Mononuclear cell (primary cell): ENCODE measurements at regions not wholly inside any gene's neighbourhood (a gene's known extent, or its start where the extent isn't known, plus 50 kb on each side); places are given as distances from the start of the nearest gene placed in this dataset.
A peak's percentile ranks its signal among the peaks of the same experiment; 100 is the strongest.
"Not testable (repeated sequence)": the region's sequence is repeated elsewhere in the genome, so short reads cannot be mapped to it uniquely, and the experiment has no call there.

Experiments
- H3K27me3 ChIP-seq: 2 replicates; pipeline ENCODE4 v1.6.0; 2011; ENCODE audit warnings: low read length, control low read depth; ENCODE audit not compliant: insufficient read depth
- H3K4me1 ChIP-seq: 2 replicates; pipeline ENCODE4 v1.5.1; 2011; ENCODE audit warnings: mild to moderate bottlenecking, low read length, control low read depth; ENCODE audit not compliant: insufficient read depth
- H3K4me3 ChIP-seq: 2 replicates; pipeline ENCODE4 v1.5.1; 2011; ENCODE audit warnings: mild to moderate bottlenecking, low read length, moderate library complexity
- H3K9me3 ChIP-seq: 2 replicates; pipeline ENCODE4 v1.5.1; 2011; ENCODE audit warnings: low read depth, mild to moderate bottlenecking, control low read depth, low read length

GRCh38 chr9:107568406-107568805, 78.8 kb upstream of the KLF4 start:
- H3K9me3 ChIP-seq, H3K4me1 ChIP-seq, H3K4me3 ChIP-seq, H3K27me3 ChIP-seq: not testable (repeated sequence)

GRCh38 chr9:107567462-107567861, 77.9 kb upstream of the KLF4 start:
- Histone ChIP-seq H3K4me1 (no peaks in the 10 kb centered on the region), H3K27me3 (no peaks in the 10 kb centered on the region), H3K4me3 (no peak overlapping the region), H3K9me3 (no peaks in the 10 kb centered on the region)

GRCh38 chr9:107566611-107567061, 77.1 kb upstream of the KLF4 start:
- H3K27me3 ChIP-seq, result no peaks in the 10 kb centered on the region
- H3K4me1 ChIP-seq, result no peaks in the 10 kb centered on the region
- no peaks in the 10 kb centered on the region for H3K9me3 ChIP-seq
- no peak overlapping the region for H3K4me3 ChIP-seq

GRCh38 chr9:107562798-107563197, 73.2 kb upstream of the KLF4 start:
- Histone ChIP-seq H3K27me3 (no peaks in the 10 kb centered on the region), H3K4me3 (no peak overlapping the region), H3K4me1 (no peaks in the 10 kb centered on the region), H3K9me3 (no peaks in the 10 kb centered on the region)

- H3K27me3 ChIP-seq, result no peaks in the 10 kb centered on the region
- no peak overlapping the region for H3K4me3 ChIP-seq
- H3K4me1 ChIP-seq, result no peaks in the 10 kb centered on the region
- no peaks in the 10 kb centered on the region for H3K9me3 ChIP-seq
Observed at GRCh38 chr9:107559494-107560086, 70.0 kb upstream of the KLF4 start.

GRCh38 chr9:107557236-107557990, 67.8 kb upstream of the KLF4 start:
- Histone ChIP-seq H3K4me3 (no peak overlapping the region), H3K9me3 (no peaks in the 10 kb centered on the region), H3K27me3 (no peaks in the 10 kb centered on the region), H3K4me1 (no peaks in the 10 kb centered on the region)

- Histone ChIP-seq H3K4me1 (peaks cover under 1% of the 10 kb centered on the region), H3K4me3 (no peak overlapping the region), H3K27me3 (no peaks in the 10 kb centered on the region), H3K9me3 (no peaks in the 10 kb centered on the region)
Observed at GRCh38 chr9:107554636-107555035, 65.1 kb upstream of the KLF4 start.

- Histone ChIP-seq H3K27me3 (no peaks in the 10 kb centered on the region), H3K9me3 (no peaks in the 10 kb centered on the region), H3K4me1 (peaks cover 23% of the 10 kb centered on the region), H3K4me3 (peak overlapping the region; percentile 25)
Observed at GRCh38 chr9:107548298-107549142, 59.0 kb upstream of the KLF4 start.

- Histone ChIP-seq H3K4me3 (no peak overlapping the region), H3K4me1 (peaks cover 23% of the 10 kb centered on the region), H3K9me3 (no peaks in the 10 kb centered on the region), H3K27me3 (no peaks in the 10 kb centered on the region)
Observed at GRCh38 chr9:107547772-107548297, 58.3 kb upstream of the KLF4 start.

GRCh38 chr9:107547303-107547702, 57.7 kb upstream of the KLF4 start:
- H3K4me1 ChIP-seq, result peaks cover 23% of the 10 kb centered on the region
- no peak overlapping the region for H3K4me3 ChIP-seq
- no peaks in the 10 kb centered on the region for H3K9me3 ChIP-seq
- H3K27me3 ChIP-seq, result no peaks in the 10 kb centered on the region

- Histone ChIP-seq H3K4me1 (peaks cover 23% of the 10 kb centered on the region), H3K4me3 (no peak overlapping the region), H3K27me3 (no peaks in the 10 kb centered on the region), H3K9me3 (no peaks in the 10 kb centered on the region)
Observed at GRCh38 chr9:107546859-107547258, 57.3 kb upstream of the KLF4 start.

- Histone ChIP-seq H3K27me3 (no peaks in the 10 kb centered on the region), H3K4me3 (no peak overlapping the region), H3K4me1 (peaks cover 23% of the 10 kb centered on the region), H3K9me3 (no peaks in the 10 kb centered on the region)
Observed at GRCh38 chr9:107545036-107545435, 55.5 kb upstream of the KLF4 start.

GRCh38 chr9:107542411-107543157, 53.0 kb upstream of the KLF4 start:
- Histone ChIP-seq H3K4me3 (no peak overlapping the region), H3K4me1 (peaks cover 4% of the 10 kb centered on the region), H3K9me3 (no peaks in the 10 kb centered on the region), H3K27me3 (no peaks in the 10 kb centered on the region)

GRCh38 chr9:107541523-107541922, 52.0 kb upstream of the KLF4 start:
- no peaks in the 10 kb centered on the region for H3K4me1 ChIP-seq

More at GRCh38 chr9:107541523-107541922, 52.0 kb upstream of the KLF4 start:
- no peak overlapping the region for H3K4me3 ChIP-seq
- H3K9me3 ChIP-seq, result no peaks in the 10 kb centered on the region
- no peaks in the 10 kb centered on the region for H3K27me3 ChIP-seq
